NCI-H2227 treated with DMSO at 0.1 percent for 48 hours (cell line): ENCODE measurements at regions not wholly inside any gene's neighbourhood (a gene's known extent, or its start where the extent isn't known, plus 50 kb on each side); places are given as distances from the start of the nearest gene placed in this dataset.
A peak's percentile ranks its signal among the peaks of the same experiment; 100 is the strongest.

Experiments
- DNase-seq: peaks from one replicate; lab custom pipeline; 2025; lab: John Stamatoyannopoulos, UW

GRCh38 chr18:47547539-47548202 lies 296.2 kb upstream of the SKOR2 start:
- no peak for DNase-seq

- DNase-seq, result no peak
Observed at GRCh38 chr18:47545613-47546012, 294.2 kb upstream of the SKOR2 start.

- DNase-seq, result no peak
Observed at GRCh38 chr18:47543080-47543479, 291.6 kb upstream of the SKOR2 start.

- no peak for DNase-seq
Observed at GRCh38 chr18:47542551-47542950, 291.1 kb upstream of the SKOR2 start.

GRCh38 chr18:47531717-47532116 lies 280.3 kb upstream of the SKOR2 start:
- no peak for DNase-seq

GRCh38 chr18:47530695-47531094 lies 279.2 kb upstream of the SKOR2 start:
- DNase-seq, result no peak

- DNase-seq, result no peak
Observed at GRCh38 chr18:47528343-47528742, 276.9 kb upstream of the SKOR2 start.

GRCh38 chr18:47526147-47526546 lies 274.7 kb upstream of the SKOR2 start:
- no peak for DNase-seq

GRCh38 chr18:47522359-47522758 lies 270.9 kb upstream of the SKOR2 start:
- no peak for DNase-seq

- DNase-seq, result no peak
Observed at GRCh38 chr18:47520263-47520662, 268.8 kb upstream of the SKOR2 start.

- DNase-seq, result no peak
Observed at GRCh38 chr18:47519706-47520105, 268.2 kb upstream of the SKOR2 start.

GRCh38 chr18:47519277-47519676 lies 267.8 kb upstream of the SKOR2 start:
- no peak for DNase-seq

GRCh38 chr18:47513614-47514013 lies 262.2 kb upstream of the SKOR2 start:
- DNase-seq, result no peak

- DNase-seq, result peak; percentile 59
Observed at GRCh38 chr18:47512726-47513435, 261.4 kb upstream of the SKOR2 start.

- DNase-seq, result no peak
Observed at GRCh38 chr18:47512056-47512455, 260.6 kb upstream of the SKOR2 start.

- no peak for DNase-seq
Observed at GRCh38 chr18:47510831-47511230, 259.4 kb upstream of the SKOR2 start.

- no peak for DNase-seq
Observed at GRCh38 chr18:47507651-47508050, 256.2 kb upstream of the SKOR2 start.

GRCh38 chr18:47506897-47507296 lies 255.4 kb upstream of the SKOR2 start:
- DNase-seq, result no peak

- DNase-seq, result no peak
Observed at GRCh38 chr18:47501946-47502345, 250.5 kb upstream of the SKOR2 start.

- no peak for DNase-seq
Observed at GRCh38 chr18:47500930-47501329, 249.5 kb upstream of the SKOR2 start.

GRCh38 chr18:47492691-47493090 lies 241.2 kb upstream of the SKOR2 start:
- no peak for DNase-seq

GRCh38 chr18:47490882-47491281 lies 239.4 kb upstream of the SKOR2 start:
- no peak for DNase-seq

GRCh38 chr18:47485221-47485797 lies 233.8 kb upstream of the SKOR2 start:
- DNase-seq, result no peak
